ENCODE measurements at regions not wholly inside any gene's neighbourhood (a gene's known extent, or its start where the extent isn't known, plus 50 kb on each side); places are given as distances from the start of the nearest gene placed in this dataset.

- no peak for TF ChIP-seq CTCF (IDR thresholded peaks at IDR 0.05; ENCODE audit: extremely low read depth, insufficient read depth, missing control alignments)
- DNase-seq (ENCODE audit: low spot score): no peak
- in situ Hi-C loops (cut with MboI; ENCODE audit: low pct_unique_long_range_greater_than_20kb, low sequenced_read_pairs, unreplicated experiment): no loop called here
Observed at GRCh38 chr18:78895207-78896001, 84.2 kb upstream of the SALL3 start.

- in situ Hi-C loops (cut with MboI; ENCODE audit: low pct_unique_long_range_greater_than_20kb, low sequenced_read_pairs, unreplicated experiment): no loop called here
- no peak for TF ChIP-seq CTCF (IDR thresholded peaks at IDR 0.05; ENCODE audit: extremely low read depth, insufficient read depth, missing control alignments)
- DNase-seq (ENCODE audit: low spot score): no peak
Observed at GRCh38 chr18:78896111-78896905, 83.3 kb upstream of the SALL3 start.

GRCh38 chr18:78898066-78898465, 81.6 kb upstream of the SALL3 start:
- DNase-seq (ENCODE audit: low spot score): no peak
- in situ Hi-C loops (cut with MboI; ENCODE audit: low pct_unique_long_range_greater_than_20kb, low sequenced_read_pairs, unreplicated experiment): no loop called here
- TF ChIP-seq CTCF (IDR thresholded peaks at IDR 0.05; ENCODE audit: extremely low read depth, insufficient read depth, missing control alignments): no peak

- in situ Hi-C loops (cut with MboI; ENCODE audit: low pct_unique_long_range_greater_than_20kb, low sequenced_read_pairs, unreplicated experiment): no loop called here
- no peak for DNase-seq (ENCODE audit: low spot score)
- no peak for TF ChIP-seq CTCF (IDR thresholded peaks at IDR 0.05; ENCODE audit: extremely low read depth, insufficient read depth, missing control alignments)
Observed at GRCh38 chr18:78898635-78899034, 81.0 kb upstream of the SALL3 start.

GRCh38 chr18:78899241-78899640, 80.4 kb upstream of the SALL3 start:
- no peak for DNase-seq (ENCODE audit: low spot score)
- in situ Hi-C loops (cut with MboI; ENCODE audit: low pct_unique_long_range_greater_than_20kb, low sequenced_read_pairs, unreplicated experiment): no loop called here

More at GRCh38 chr18:78899241-78899640, 80.4 kb upstream of the SALL3 start:
- TF ChIP-seq CTCF (IDR thresholded peaks at IDR 0.05; ENCODE audit: extremely low read depth, insufficient read depth, missing control alignments): no peak
